ENCODE measurements at regions not wholly inside any gene's neighbourhood (a gene's known extent, or its start where the extent isn't known, plus 50 kb on each side); places are given as distances from the start of the nearest gene placed in this dataset.

DNA sequence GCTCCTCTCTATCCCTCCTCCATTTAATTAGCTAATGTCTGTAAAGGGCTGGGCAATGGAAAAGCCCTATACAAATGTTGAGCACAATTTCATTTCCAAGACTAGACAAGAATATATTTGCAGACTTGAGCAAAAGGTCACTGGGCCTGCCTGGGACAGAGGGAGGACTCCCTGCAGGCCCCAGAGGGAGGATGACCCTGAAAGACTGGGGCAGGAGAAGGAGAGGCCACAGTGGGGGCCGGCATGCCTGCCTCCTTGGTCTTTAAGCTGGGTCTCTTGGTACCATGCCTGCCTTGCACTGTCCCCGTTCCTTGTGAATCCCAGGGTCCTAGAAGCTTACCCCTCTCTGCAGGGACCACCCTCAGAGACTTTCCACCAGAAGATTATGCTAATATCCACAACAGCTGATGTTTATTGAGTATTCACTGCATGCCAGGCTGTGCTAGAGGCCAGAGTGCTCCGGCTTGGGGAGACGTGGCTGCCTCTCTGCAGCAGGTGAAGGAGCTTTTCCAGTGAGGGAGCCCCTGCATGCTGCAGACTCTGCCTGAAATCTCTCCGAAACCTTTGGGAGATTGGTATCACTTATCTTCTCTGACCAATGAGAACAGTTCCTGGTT lies 72.7 kb upstream of the HSPA9 start:
- Histone ChIP-seq H3K9me3 (ENCODE audit: control insufficient read depth, low read length) (no peaks in the 10 kb centered on the region), H3K4me1 (ENCODE audit: control insufficient read depth, insufficient read depth, low read length, poor library complexity, severe bottlenecking) (peaks cover 13% of the 10 kb centered on the region), H3K4me3 (ENCODE audit: extremely low read depth, insufficient read depth, low read length, poor library complexity, severe bottlenecking) (no peak overlapping the region), H3K27ac (ENCODE audit: low read depth, low read length, severe bottlenecking) (no peak overlapping the region), H3K36me3 (ENCODE audit: control insufficient read depth, insufficient read depth, low read length) (no peaks in the 10 kb centered on the region)
- 88 to 91% methylated on average over 3 to 4 of the region's 5 CpGs for WGBS, 2 experiments (ENCODE audit: insufficient coverage in 2 of 2)

- 91 to 100% methylated on average over 3 to 4 of the region's 5 CpGs for WGBS, 2 experiments (ENCODE audit: insufficient coverage in 2 of 2)
- no peaks in the 10 kb centered on the region for H3K9me3 ChIP-seq (ENCODE audit: control insufficient read depth, low read length)
- H3K4me1 ChIP-seq (ENCODE audit: control insufficient read depth, insufficient read depth, low read length, poor library complexity, severe bottlenecking) = peaks cover 13% of the 10 kb centered on the region
- H3K4me3 ChIP-seq (ENCODE audit: extremely low read depth, insufficient read depth, low read length, poor library complexity, severe bottlenecking) = no peak overlapping the region
- H3K27ac ChIP-seq (ENCODE audit: low read depth, low read length, severe bottlenecking) = no peak overlapping the region
- H3K36me3 ChIP-seq (ENCODE audit: control insufficient read depth, insufficient read depth, low read length) = no peaks in the 10 kb centered on the region
Measured at GRCh38 chr5:138647261-138647788, 72.1 kb upstream of the HSPA9 start.

- peaks cover 15% of the 10 kb centered on the region for H3K4me1 ChIP-seq (ENCODE audit: control insufficient read depth, insufficient read depth, low read length, poor library complexity, severe bottlenecking)
- WGBS, 2 experiments (ENCODE audit: insufficient coverage in 2 of 2) = 85 to 89% methylated on average over 9 to 11 of the region's 11 CpGs
- H3K27ac ChIP-seq (ENCODE audit: low read depth, low read length, severe bottlenecking) = no peak overlapping the region
- H3K36me3 ChIP-seq (ENCODE audit: control insufficient read depth, insufficient read depth, low read length) = no peaks in the 10 kb centered on the region
- H3K9me3 ChIP-seq (ENCODE audit: control insufficient read depth, low read length) = no peaks in the 10 kb centered on the region
- H3K4me3 ChIP-seq (ENCODE audit: extremely low read depth, insufficient read depth, low read length, poor library complexity, severe bottlenecking) = no peak overlapping the region
Measured at GRCh38 chr5:138646671-138647070, 71.5 kb upstream of the HSPA9 start.

GRCh38 chr5:138645778-138646575 lies 70.8 kb upstream of the HSPA9 start:
- Histone ChIP-seq H3K4me1 (ENCODE audit: control insufficient read depth, insufficient read depth, low read length, poor library complexity, severe bottlenecking) (peaks cover 15% of the 10 kb centered on the region), H3K4me3 (ENCODE audit: extremely low read depth, insufficient read depth, low read length, poor library complexity, severe bottlenecking) (no peak overlapping the region), H3K9me3 (ENCODE audit: control insufficient read depth, low read length) (no peaks in the 10 kb centered on the region), H3K27ac (ENCODE audit: low read depth, low read length, severe bottlenecking) (no peak overlapping the region), H3K36me3 (ENCODE audit: control insufficient read depth, insufficient read depth, low read length) (no peaks in the 10 kb centered on the region)
- 85 to 93% methylated on average over 3 to 4 of the region's 5 CpGs for WGBS, 2 experiments (ENCODE audit: insufficient coverage in 2 of 2)

- Histone ChIP-seq H3K9me3 (ENCODE audit: control insufficient read depth, low read length) (no peaks in the 10 kb centered on the region), H3K36me3 (ENCODE audit: control insufficient read depth, insufficient read depth, low read length) (no peaks in the 10 kb centered on the region), H3K4me1 (ENCODE audit: control insufficient read depth, insufficient read depth, low read length, poor library complexity, severe bottlenecking) (peaks cover 14% of the 10 kb centered on the region), H3K4me3 (ENCODE audit: extremely low read depth, insufficient read depth, low read length, poor library complexity, severe bottlenecking) (no peak overlapping the region), H3K27ac (ENCODE audit: low read depth, low read length, severe bottlenecking) (no peak overlapping the region)
- 86 to 100% methylated on average over 1 of the region's 5 CpGs for WGBS, 2 experiments (ENCODE audit: insufficient coverage in 2 of 2)
Measured at GRCh38 chr5:138643040-138643791, 68.0 kb upstream of the HSPA9 start.

DNA sequence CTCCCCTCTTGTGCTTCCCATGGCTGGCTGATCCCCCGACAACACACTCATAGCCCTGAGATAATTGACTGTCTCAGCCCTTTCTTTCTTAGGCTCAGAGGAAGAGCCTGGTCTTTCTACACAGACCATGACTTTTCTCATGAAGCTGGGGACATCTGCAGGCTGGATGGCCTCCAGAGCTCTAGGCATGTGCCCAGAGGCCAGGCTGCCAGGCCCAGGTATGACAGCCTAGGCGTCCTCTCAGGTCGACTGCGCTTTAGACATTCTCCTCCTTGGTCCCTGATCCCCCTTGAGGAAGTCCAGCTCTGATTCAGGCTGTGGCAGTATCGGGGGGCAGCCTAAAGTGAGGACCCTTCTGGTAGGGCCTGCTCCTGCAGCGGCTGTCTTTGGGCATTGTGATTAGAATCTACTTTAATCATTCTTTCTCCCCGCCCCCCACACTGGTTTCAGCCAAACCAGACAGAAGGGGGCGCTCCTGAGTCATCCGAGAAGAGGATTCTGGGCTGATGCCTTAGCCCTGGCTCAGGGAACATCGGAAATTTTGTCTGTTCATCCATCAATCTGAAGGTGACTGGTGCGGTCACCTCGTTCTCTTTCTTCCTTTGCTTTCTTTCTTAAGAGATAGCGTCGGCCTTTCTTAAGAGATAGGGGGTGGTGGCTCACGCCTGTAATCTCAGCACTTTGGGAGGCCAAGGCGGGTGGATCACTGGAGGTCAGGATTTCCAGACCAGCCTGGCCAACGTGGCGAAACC lies 66.5 kb upstream of the HSPA9 start:
- no peak overlapping the region for H3K27ac ChIP-seq (ENCODE audit: low read depth, low read length, severe bottlenecking)
- no peaks in the 10 kb centered on the region for H3K9me3 ChIP-seq (ENCODE audit: control insufficient read depth, low read length)
- H3K4me1 ChIP-seq (ENCODE audit: control insufficient read depth, insufficient read depth, low read length, poor library complexity, severe bottlenecking) = peaks cover 5% of the 10 kb centered on the region
- no peaks in the 10 kb centered on the region for H3K36me3 ChIP-seq (ENCODE audit: control insufficient read depth, insufficient read depth, low read length)
- WGBS, 2 experiments (ENCODE audit: insufficient coverage in 2 of 2) = 49 to 51% methylated on average over 12 to 14 of the region's 18 CpGs
- H3K4me3 ChIP-seq (ENCODE audit: extremely low read depth, insufficient read depth, low read length, poor library complexity, severe bottlenecking) = no peak overlapping the region

DNA sequence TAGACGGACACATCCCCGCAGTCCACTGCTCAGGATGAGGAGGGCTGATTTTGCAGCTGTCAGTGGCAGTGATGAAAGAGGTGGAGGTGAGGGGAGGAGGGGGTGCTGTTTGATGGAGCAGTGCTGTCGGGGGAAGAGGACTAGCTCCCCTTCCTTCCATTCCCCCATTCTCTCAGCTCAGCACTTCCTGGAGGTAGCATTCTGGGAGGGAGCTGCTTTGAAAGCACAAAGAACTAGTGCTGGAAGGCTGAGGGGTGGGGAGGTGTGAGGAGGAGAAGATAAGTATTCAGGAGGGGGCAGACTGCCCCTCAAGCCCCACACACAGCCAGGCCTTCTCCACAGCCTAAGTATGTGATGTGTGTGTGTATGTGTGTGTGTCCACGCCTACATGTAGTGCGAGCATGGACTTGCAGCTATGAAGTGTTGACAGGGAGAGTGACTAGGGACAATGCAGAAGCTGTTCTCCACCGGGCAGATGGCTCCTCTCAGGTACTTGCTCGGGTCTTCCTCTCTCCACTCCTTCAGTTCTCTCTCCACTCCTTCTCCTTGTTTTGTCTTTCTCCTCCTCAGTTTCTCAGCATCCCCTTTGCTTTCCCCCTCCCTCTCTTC lies 65.5 kb upstream of the HSPA9 start:
- Histone ChIP-seq H3K27ac (ENCODE audit: low read depth, low read length, severe bottlenecking) (no peak overlapping the region), H3K36me3 (ENCODE audit: control insufficient read depth, insufficient read depth, low read length) (no peaks in the 10 kb centered on the region), H3K4me3 (ENCODE audit: extremely low read depth, insufficient read depth, low read length, poor library complexity, severe bottlenecking) (no peak overlapping the region), H3K9me3 (ENCODE audit: control insufficient read depth, low read length) (no peaks in the 10 kb centered on the region), H3K4me1 (ENCODE audit: control insufficient read depth, insufficient read depth, low read length, poor library complexity, severe bottlenecking) (peaks cover 5% of the 10 kb centered on the region)
- 69 to 83% methylated on average over 4 to 6 of the region's 7 CpGs for WGBS, 2 experiments (ENCODE audit: insufficient coverage in 2 of 2)

DNA sequence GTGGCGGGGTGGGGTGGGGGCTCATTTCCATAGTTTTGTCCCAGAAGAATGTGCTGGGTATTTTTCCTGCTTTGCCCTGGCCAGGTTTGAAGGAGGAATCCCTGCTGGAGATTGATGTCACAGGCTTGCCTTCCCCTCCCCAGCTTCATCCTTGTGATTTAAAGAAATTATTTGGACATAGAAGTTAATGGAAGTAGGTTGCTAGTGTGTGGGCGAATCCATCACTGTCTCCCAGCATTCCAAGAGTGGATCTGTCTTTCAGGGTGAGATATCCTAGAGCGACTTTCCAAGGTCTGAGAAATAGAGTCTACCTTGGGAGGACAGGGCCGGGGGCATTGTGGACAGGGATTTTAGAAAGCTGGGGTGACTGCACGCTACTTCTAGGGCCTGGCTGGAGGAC lies 64.9 kb upstream of the HSPA9 start:
- no peaks in the 10 kb centered on the region for H3K36me3 ChIP-seq (ENCODE audit: control insufficient read depth, insufficient read depth, low read length)
- H3K9me3 ChIP-seq (ENCODE audit: control insufficient read depth, low read length) = no peaks in the 10 kb centered on the region
- 90 to 92% methylated on average over 2 to 4 of the region's 5 CpGs for WGBS, 2 experiments (ENCODE audit: insufficient coverage in 2 of 2)
- no peak overlapping the region for H3K4me3 ChIP-seq (ENCODE audit: extremely low read depth, insufficient read depth, low read length, poor library complexity, severe bottlenecking)
- H3K4me1 ChIP-seq (ENCODE audit: control insufficient read depth, insufficient read depth, low read length, poor library complexity, severe bottlenecking) = peaks cover 5% of the 10 kb centered on the region
- no peak overlapping the region for H3K27ac ChIP-seq (ENCODE audit: low read depth, low read length, severe bottlenecking)

DNA sequence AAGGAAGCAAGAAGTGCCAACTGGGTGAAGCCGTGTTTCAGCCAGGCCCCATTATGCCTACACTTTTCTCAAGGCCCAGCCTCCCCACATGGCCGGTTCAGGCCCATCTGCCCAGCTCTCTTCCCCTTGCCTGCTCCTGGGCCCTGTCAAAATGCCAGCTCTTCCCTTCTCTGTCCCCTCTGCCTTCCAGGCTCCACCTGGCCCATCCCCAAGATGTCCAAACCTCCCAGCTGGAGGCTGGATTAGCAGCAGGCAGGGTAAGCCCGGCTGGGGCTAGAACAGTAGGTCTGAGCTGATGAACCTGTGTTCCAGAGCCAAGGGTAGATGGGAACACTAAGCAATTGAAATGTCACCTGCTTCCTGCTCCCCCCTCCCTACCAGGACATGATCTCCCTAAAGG lies 64.1 kb upstream of the HSPA9 start:
- Histone ChIP-seq H3K4me1 (ENCODE audit: control insufficient read depth, insufficient read depth, low read length, poor library complexity, severe bottlenecking) (peaks cover 5% of the 10 kb centered on the region), H3K27ac (ENCODE audit: low read depth, low read length, severe bottlenecking) (no peak overlapping the region), H3K9me3 (ENCODE audit: control insufficient read depth, low read length) (no peaks in the 10 kb centered on the region), H3K4me3 (ENCODE audit: extremely low read depth, insufficient read depth, low read length, poor library complexity, severe bottlenecking) (no peak overlapping the region), H3K36me3 (ENCODE audit: control insufficient read depth, insufficient read depth, low read length) (no peaks in the 10 kb centered on the region)
- WGBS, 2 experiments (ENCODE audit: insufficient coverage in 2 of 2) = 90 to 100% methylated on average over 1 to 3 of the region's 3 CpGs

DNA sequence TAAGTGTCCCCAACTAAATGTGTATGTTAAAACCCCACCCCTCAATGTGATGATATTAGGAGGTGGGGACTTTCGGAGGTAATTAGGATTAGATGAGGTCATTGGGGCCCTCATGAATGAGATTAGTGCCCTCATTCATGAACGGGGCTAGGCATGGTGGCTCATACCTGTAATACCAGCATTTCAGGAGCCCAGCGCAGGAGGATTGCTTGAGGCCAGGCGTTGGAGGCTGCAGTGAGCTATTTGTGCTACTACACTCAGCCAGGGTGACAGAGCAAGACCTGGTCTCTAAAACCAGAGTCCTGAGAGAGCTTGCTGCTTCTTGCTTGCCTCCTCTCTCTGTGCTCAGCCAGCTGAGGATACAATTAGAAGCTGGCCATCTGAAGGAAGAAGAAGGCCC lies 62.1 kb upstream of the HSPA9 start:
- Histone ChIP-seq H3K27ac (ENCODE audit: low read depth, low read length, severe bottlenecking) (no peak overlapping the region), H3K36me3 (ENCODE audit: control insufficient read depth, insufficient read depth, low read length) (no peaks in the 10 kb centered on the region), H3K4me1 (ENCODE audit: control insufficient read depth, insufficient read depth, low read length, poor library complexity, severe bottlenecking) (peaks cover 5% of the 10 kb centered on the region), H3K9me3 (ENCODE audit: control insufficient read depth, low read length) (no peaks in the 10 kb centered on the region), H3K4me3 (ENCODE audit: extremely low read depth, insufficient read depth, low read length, poor library complexity, severe bottlenecking) (no peak overlapping the region)
- 88 to 96% methylated on average over 3 of the region's 4 CpGs for WGBS, 2 experiments (ENCODE audit: insufficient coverage in 2 of 2)
